ENCODE measurements at regions not wholly inside any gene's neighbourhood (a gene's known extent, or its start where the extent isn't known, plus 50 kb on each side); places are given as distances from the start of the nearest gene placed in this dataset.
A peak's percentile ranks its signal among the peaks of the same experiment; 100 is the strongest.
"Not testable (repeated sequence)": the region's sequence is repeated elsewhere in the genome, so short reads cannot be mapped to it uniquely, and the experiment has no call there.

GRCh38 chr20:47960769-47961541, 175.7 kb upstream of the SULF2 start:
- WGBS, 10 experiments = 30 to 93% (median 85%) methylated on average over 1 to 6 of the region's 7 CpGs
- in situ Hi-C loops (cut with MboI; ENCODE audit: low pct_unique_long_range_greater_than_20kb in 2 of 9, low sequenced_read_pairs in 9 of 9, unreplicated experiment in 9 of 9) = no loop called here
- Histone ChIP-seq H3K27ac (no peak overlapping the region), H3K4me3 (no peak overlapping the region), H3K4me1 (replicated peaks in 1 of 2) (peaks cover 48 to 51% of the 10 kb centered on the region in 2 donors)
- ATAC-seq (replicated peaks in 6 of 8) = peak in 3 of 8 experiments; percentile 94 to 98 (median 96)

GRCh38 chr20:47960277-47960676, 175.0 kb upstream of the SULF2 start:
- 53 to 100% (median 86%) methylated on average over 1 to 7 of the region's 8 CpGs; no CpG with 5 or more reads in 2 of the 10 experiments for WGBS, 10 experiments
- Histone ChIP-seq H3K27ac (no peak overlapping the region), H3K4me3 (no peak overlapping the region), H3K4me1 (replicated peaks in 1 of 2) (peaks cover 54 to 55% of the 10 kb centered on the region in 2 donors)
- no peak for ATAC-seq (replicated peaks in 6 of 8)
- in situ Hi-C loops (cut with MboI; ENCODE audit: low pct_unique_long_range_greater_than_20kb in 2 of 9, low sequenced_read_pairs in 9 of 9, unreplicated experiment in 9 of 9) = no loop called here

GRCh38 chr20:47957989-47958801, 172.9 kb upstream of the SULF2 start:
- 32 to 90% (median 63%) methylated on average over 1 to 10 of the region's 16 CpGs; no CpG with 5 or more reads in 4 of the 10 experiments for WGBS, 10 experiments
- ATAC-seq (replicated peaks in 6 of 8) = peak in 5 of 8 experiments; percentile 58 to 72 (median 67)
- Histone ChIP-seq H3K27ac (peak overlapping the region in 1 of 2 donors; percentile 27), H3K4me1 (replicated peaks in 1 of 2) (peaks cover 57 to 59% of the 10 kb centered on the region in 2 donors)
- H3K4me3 ChIP-seq; in situ Hi-C loops (cut with MboI; ENCODE audit: low pct_unique_long_range_greater_than_20kb in 2 of 9, low sequenced_read_pairs in 9 of 9, unreplicated experiment in 9 of 9): not testable (repeated sequence)

GRCh38 chr20:47957135-47957534, 171.9 kb upstream of the SULF2 start:
- H3K27ac ChIP-seq = no peak overlapping the region
- WGBS, 10 experiments = 64 to 100% (median 95%) methylated on average over 1 to 3 of the region's 11 CpGs; no CpG with 5 or more reads in 5 of the 10 experiments
- ATAC-seq (replicated peaks in 6 of 8) = no peak
- peaks cover 52 to 59% of the 10 kb centered on the region in 2 donors for H3K4me1 ChIP-seq (replicated peaks in 1 of 2)
- in situ Hi-C loops (cut with MboI; ENCODE audit: low pct_unique_long_range_greater_than_20kb in 2 of 9, low sequenced_read_pairs in 9 of 9, unreplicated experiment in 9 of 9) = no loop called here
- H3K4me3 ChIP-seq = no peak overlapping the region

GRCh38 chr20:47956268-47956995, 171.2 kb upstream of the SULF2 start:
- in situ Hi-C loops (cut with MboI; ENCODE audit: low pct_unique_long_range_greater_than_20kb in 2 of 9, low sequenced_read_pairs in 9 of 9, unreplicated experiment in 9 of 9) = no loop called here
- ATAC-seq (replicated peaks in 6 of 8) = peak in 1 of 8 experiments; percentile 21

GRCh38 chr20:47953471-47953870, 168.2 kb upstream of the SULF2 start:
- in situ Hi-C loops (cut with MboI; ENCODE audit: low pct_unique_long_range_greater_than_20kb in 2 of 9, low sequenced_read_pairs in 9 of 9, unreplicated experiment in 9 of 9) = no loop called here
- no peak for ATAC-seq (replicated peaks in 6 of 8)
- WGBS, 10 experiments = 0 to 100% (median 56%) methylated on average over 1 to 6 of the region's 6 CpGs; no CpG with 5 or more reads in 4 of the 10 experiments
- no peak overlapping the region for H3K4me3 ChIP-seq
- H3K27ac ChIP-seq = no peak overlapping the region
- H3K4me1 ChIP-seq (replicated peaks in 1 of 2) = peaks cover 61 to 79% of the 10 kb centered on the region in 2 donors

More at GRCh38 chr20:47956268-47956995, 171.2 kb upstream of the SULF2 start:
- peaks cover 52 to 61% of the 10 kb centered on the region in 2 donors for H3K4me1 ChIP-seq (replicated peaks in 1 of 2)
- no peak overlapping the region for H3K27ac ChIP-seq
- no peak overlapping the region for H3K4me3 ChIP-seq
- 58 to 92% (median 71%) methylated on average over 2 to 13 of the region's 19 CpGs; no CpG with 5 or more reads in 3 of the 10 experiments for WGBS, 10 experiments

GRCh38 chr20:47952023-47952564, 166.8 kb upstream of the SULF2 start:
- no peak for ATAC-seq (replicated peaks in 6 of 8)
- WGBS, 10 experiments = 42 to 100% (median 70%) methylated on average over 1 to 2 of the region's 9 CpGs; no CpG with 5 or more reads in 6 of the 10 experiments
- no peak overlapping the region for H3K27ac ChIP-seq
- no peak overlapping the region for H3K4me3 ChIP-seq
- in situ Hi-C loops (cut with MboI; ENCODE audit: low pct_unique_long_range_greater_than_20kb in 2 of 9, low sequenced_read_pairs in 9 of 9, unreplicated experiment in 9 of 9) = no loop called here
- H3K4me1 ChIP-seq (replicated peaks in 1 of 2) = peaks cover 51 to 66% of the 10 kb centered on the region in 2 donors

GRCh38 chr20:47951521-47951971, 166.3 kb upstream of the SULF2 start:
- in situ Hi-C loops (cut with MboI; ENCODE audit: low pct_unique_long_range_greater_than_20kb in 2 of 9, low sequenced_read_pairs in 9 of 9, unreplicated experiment in 9 of 9) = no loop called here
- Histone ChIP-seq H3K27ac (peak overlapping the region in 1 of 2 donors; percentile 61), H3K4me1 (replicated peaks in 1 of 2) (peaks cover 50 to 60% of the 10 kb centered on the region in 2 donors), H3K4me3 (no peak overlapping the region)
- peak in 3 of 8 experiments; percentile 31 to 34 (median 32) for ATAC-seq (replicated peaks in 6 of 8)
- 14 to 100% (median 66%) methylated on average over 1 to 4 of the region's 4 CpGs; no CpG with 5 or more reads in 5 of the 10 experiments for WGBS, 10 experiments

- Histone ChIP-seq H3K4me1 (replicated peaks in 1 of 2) (peaks cover 44 to 54% of the 10 kb centered on the region in 2 donors), H3K4me3 (no peak overlapping the region), H3K27ac (peak overlapping the region; percentile 74 to 78)
- WGBS, 10 experiments = 93 to 100% methylated on average over 3 to 5 of the region's 24 CpGs; no CpG with 5 or more reads in 8 of the 10 experiments
- no peak for ATAC-seq (replicated peaks in 6 of 8)
- in situ Hi-C loops (cut with MboI; ENCODE audit: low pct_unique_long_range_greater_than_20kb in 2 of 9, low sequenced_read_pairs in 9 of 9, unreplicated experiment in 9 of 9) = no loop called here
Measured at GRCh38 chr20:47950913-47951283, 165.6 kb upstream of the SULF2 start.

- peak; percentile 84 to 88 (median 86) for ATAC-seq (replicated peaks in 6 of 8)
- H3K27ac ChIP-seq = peak overlapping the region; percentile 74 to 78
- WGBS, 10 experiments = 0 to 80% (median 30%) methylated on average over 1 to 9 of the region's 11 CpGs; no CpG with 5 or more reads in 1 of the 10 experiments
- H3K4me3 ChIP-seq = no peak overlapping the region
- peaks cover 41 to 48% of the 10 kb centered on the region in 2 donors for H3K4me1 ChIP-seq (replicated peaks in 1 of 2)
- in situ Hi-C loops (cut with MboI; ENCODE audit: low pct_unique_long_range_greater_than_20kb in 2 of 9, low sequenced_read_pairs in 9 of 9, unreplicated experiment in 9 of 9) = no loop called here
Measured at GRCh38 chr20:47950124-47950912, 165.0 kb upstream of the SULF2 start.

- in situ Hi-C loops (cut with MboI; ENCODE audit: low pct_unique_long_range_greater_than_20kb in 2 of 9, low sequenced_read_pairs in 9 of 9, unreplicated experiment in 9 of 9) = no loop called here
- WGBS, 10 experiments = 62 to 100% (median 86%) methylated on average over 1 to 6 of the region's 6 CpGs; no CpG with 5 or more reads in 2 of the 10 experiments
- Histone ChIP-seq H3K4me1 (replicated peaks in 1 of 2) (peaks cover 50 to 56% of the 10 kb centered on the region in 2 donors), H3K27ac (peak overlapping the region in 1 of 2 donors; percentile 65), H3K4me3 (no peak overlapping the region)
- no peak for ATAC-seq (replicated peaks in 6 of 8)
Measured at GRCh38 chr20:47949230-47949629, 163.9 kb upstream of the SULF2 start.

Measured in motor neuron (in vitro differentiated cells).